ACC112 (cell line): ENCODE measurements at regions not wholly inside any gene's neighbourhood (a gene's known extent, or its start where the extent isn't known, plus 50 kb on each side); places are given as distances from the start of the nearest gene placed in this dataset.

ENCODE experiments used
- H2AFZ ChIP-seq: fragments of 200-600 bp; sonication (generic); one replicate; pipeline ENCODE4 v1.6.0; 2017; ENCODE audit warnings: antibody characterized with exemption, low read length; ENCODE audit not compliant: unreplicated experiment
- H3K27ac ChIP-seq: fragments of 200-600 bp; sonication (generic); 2 replicates; pipeline ENCODE4 v1.5.1; 2014; ENCODE audit warnings: low read depth, mild to moderate bottlenecking, antibody characterized with exemption, low read length, moderate library complexity
- H3K27me3 ChIP-seq: fragments of 200-600 bp; sonication (generic); 2 replicates; pipeline ENCODE4 v1.6.1; 2014; ENCODE audit warnings: mild to moderate bottlenecking, antibody characterized with exemption, low read length, moderate library complexity, mixed read lengths; ENCODE audit not compliant: insufficient read depth
- H3K36me3 ChIP-seq: fragments of 200-600 bp; sonication (generic); 2 replicates; pipeline ENCODE4 v1.6.1; 2016; ENCODE audit warnings: mild to moderate bottlenecking, antibody characterized with exemption, low read length, moderate library complexity, mixed read lengths; ENCODE audit not compliant: insufficient read depth
- H3K4me1 ChIP-seq: fragments of 200-600 bp; sonication (generic); one replicate; pipeline ENCODE4 v1.6.1; 2016; ENCODE audit warnings: low read length, mixed read lengths; ENCODE audit not compliant: insufficient read depth, unreplicated experiment, control insufficient read depth
- H3K4me3 ChIP-seq: fragments of 200-600 bp; sonication (generic); 2 replicates; pipeline ENCODE4 v1.5.1; 2014; ENCODE audit warnings: mild to moderate bottlenecking, low read depth, low read length
- H3K79me2 ChIP-seq: fragments of 200-600 bp; sonication (generic); one replicate; pipeline ENCODE4 v1.6.0; 2016; ENCODE audit warnings: low read length; ENCODE audit not compliant: control insufficient read depth, unreplicated experiment, insufficient read depth

DNA sequence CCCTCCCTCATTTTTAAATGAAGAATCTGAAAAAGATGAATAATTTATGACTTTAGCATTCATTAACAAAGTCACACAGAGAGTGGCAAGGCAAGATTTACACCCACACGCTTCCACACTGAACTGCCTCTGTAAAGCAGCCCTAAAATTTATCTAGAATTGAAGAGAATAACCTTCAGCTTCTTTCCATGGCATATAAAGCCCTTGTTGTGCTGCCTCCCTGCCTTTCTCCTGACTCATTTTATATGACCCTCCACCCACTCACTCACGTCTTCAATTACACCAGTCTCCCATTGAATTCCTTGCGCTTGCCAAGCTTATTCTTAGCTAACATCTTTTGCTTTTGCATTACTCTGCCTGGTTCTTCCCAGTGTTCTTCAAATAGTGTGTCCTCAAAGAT lies 2649.3 kb downstream of the PCDH7 start:
- Histone ChIP-seq H3K79me2 (no peaks in the 10 kb centered on the region), H3K36me3 (no peaks in the 10 kb centered on the region), H3K4me3 (no peak overlapping the region), H3K27ac (no peak overlapping the region), H3K27me3 (no peaks in the 10 kb centered on the region), H3K4me1 (no peaks in the 10 kb centered on the region), H2AFZ (no peak overlapping the region)

DNA sequence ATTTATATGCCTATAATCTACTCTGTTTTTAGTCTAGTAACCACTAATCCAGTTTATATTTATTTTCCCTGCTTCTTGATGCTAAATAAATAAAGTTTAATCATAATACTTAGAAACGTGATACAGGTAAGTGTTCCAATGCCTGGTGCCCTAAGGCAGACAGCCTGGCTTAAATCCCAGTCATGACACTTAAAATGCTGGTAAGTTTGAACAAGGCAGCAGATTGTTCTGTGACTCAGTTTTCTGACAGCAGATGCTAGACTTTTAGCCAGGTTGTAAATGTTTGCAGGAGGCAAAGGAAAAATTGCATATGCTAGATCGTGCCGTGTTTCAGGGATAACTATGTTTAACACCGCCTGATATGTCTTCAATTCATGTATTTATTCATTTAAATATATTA lies 2661.6 kb downstream of the PCDH7 start:
- no peak overlapping the region for H3K4me3 ChIP-seq
- H3K36me3 ChIP-seq = no peaks in the 10 kb centered on the region
- no peaks in the 10 kb centered on the region for H3K27me3 ChIP-seq
- H2AFZ ChIP-seq = no peak overlapping the region
- no peaks in the 10 kb centered on the region for H3K79me2 ChIP-seq
- H3K4me1 ChIP-seq = no peaks in the 10 kb centered on the region
- H3K27ac ChIP-seq = no peak overlapping the region

DNA sequence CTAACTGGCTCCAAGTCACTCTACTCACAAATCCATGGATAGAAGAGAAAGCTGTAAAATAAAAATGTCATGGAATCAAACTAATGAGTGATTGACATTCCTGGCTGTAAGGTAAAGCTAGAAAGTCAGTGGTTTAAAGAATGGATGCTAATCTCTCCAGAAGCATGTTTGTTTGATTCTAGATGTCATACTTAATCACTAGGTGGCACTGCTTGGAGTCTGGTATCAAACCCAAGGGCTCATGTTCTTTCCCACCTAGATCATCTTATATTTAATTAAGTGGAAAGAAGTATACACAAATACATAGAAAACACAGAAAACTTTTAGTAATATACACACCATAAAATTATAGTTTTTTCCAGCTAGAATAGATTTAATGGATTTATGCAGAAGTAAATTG lies 2666.6 kb downstream of the PCDH7 start:
- H3K79me2 ChIP-seq = no peaks in the 10 kb centered on the region
- H3K36me3 ChIP-seq = no peaks in the 10 kb centered on the region
- H3K27me3 ChIP-seq = no peaks in the 10 kb centered on the region
- H3K4me1 ChIP-seq = no peaks in the 10 kb centered on the region
- no peak overlapping the region for H3K4me3 ChIP-seq
- H3K27ac ChIP-seq = no peak overlapping the region
- no peak overlapping the region for H2AFZ ChIP-seq

DNA sequence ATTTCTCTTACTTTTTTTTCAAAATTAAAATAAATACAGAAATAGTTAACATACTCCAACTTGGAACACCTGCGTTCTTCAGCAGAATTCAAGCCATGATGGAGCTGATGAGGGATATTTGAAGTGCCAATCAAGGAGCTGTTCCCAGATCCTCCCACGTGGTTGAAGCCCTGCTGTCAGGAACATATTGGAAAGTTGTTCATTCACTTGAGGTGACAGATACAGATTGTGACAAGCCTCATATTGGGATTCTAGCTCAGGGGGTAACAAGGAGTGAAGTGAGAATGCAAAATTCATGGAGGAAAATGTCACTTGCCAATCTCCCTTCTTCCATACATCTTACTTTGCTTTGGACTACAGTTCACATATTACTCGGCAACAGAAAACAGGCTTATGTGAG lies 2670.8 kb downstream of the PCDH7 start:
- H3K27me3 ChIP-seq = no peaks in the 10 kb centered on the region
- no peaks in the 10 kb centered on the region for H3K4me1 ChIP-seq
- H3K27ac ChIP-seq = no peak overlapping the region
- H3K36me3 ChIP-seq = no peaks in the 10 kb centered on the region
- no peak overlapping the region for H2AFZ ChIP-seq
- H3K4me3 ChIP-seq = no peak overlapping the region
- H3K79me2 ChIP-seq = no peaks in the 10 kb centered on the region

DNA sequence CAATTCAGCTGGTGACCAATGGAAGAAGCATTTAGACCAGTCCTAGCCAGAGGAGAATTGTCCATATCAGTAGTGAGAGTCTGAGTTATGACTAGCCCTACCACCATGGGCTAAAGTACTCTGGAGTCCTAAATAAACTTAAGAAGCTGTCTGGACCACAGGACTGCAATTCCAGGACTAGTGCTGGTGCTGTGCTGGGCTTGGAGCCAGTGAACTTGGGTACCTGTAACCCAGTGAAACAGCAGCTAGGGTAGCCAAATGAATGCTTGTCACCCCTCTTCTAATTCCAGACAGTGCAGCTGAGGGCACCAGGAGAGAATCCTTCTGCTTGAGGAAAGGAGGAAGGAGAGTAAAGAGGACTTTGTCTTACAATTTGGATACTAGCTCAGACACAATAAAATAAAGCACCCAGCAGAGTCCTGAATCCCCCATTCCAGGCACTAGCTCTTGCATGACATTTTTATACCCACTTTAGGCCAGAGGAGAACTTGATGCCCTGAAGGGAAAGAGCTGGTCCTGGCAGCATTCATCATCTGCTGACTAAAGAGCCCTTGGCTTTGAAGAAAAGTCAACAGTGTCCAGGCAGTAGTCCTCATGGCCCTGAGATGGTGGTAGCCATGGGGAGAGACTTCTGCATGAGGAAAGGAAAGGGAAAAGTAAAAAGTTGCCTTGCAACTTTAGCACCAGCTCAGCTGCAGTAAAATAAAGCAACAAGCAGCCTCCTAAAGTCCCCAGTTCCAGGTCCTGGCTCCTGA lies 2675.7 kb downstream of the PCDH7 start:
- H3K4me1 ChIP-seq = no peaks in the 10 kb centered on the region
- H3K79me2 ChIP-seq = no peaks in the 10 kb centered on the region
- H3K27ac ChIP-seq = no peak overlapping the region
- H3K36me3 ChIP-seq = no peaks in the 10 kb centered on the region
- H2AFZ ChIP-seq = no peak overlapping the region
- no peaks in the 10 kb centered on the region for H3K27me3 ChIP-seq
- H3K4me3 ChIP-seq = no peak overlapping the region

DNA sequence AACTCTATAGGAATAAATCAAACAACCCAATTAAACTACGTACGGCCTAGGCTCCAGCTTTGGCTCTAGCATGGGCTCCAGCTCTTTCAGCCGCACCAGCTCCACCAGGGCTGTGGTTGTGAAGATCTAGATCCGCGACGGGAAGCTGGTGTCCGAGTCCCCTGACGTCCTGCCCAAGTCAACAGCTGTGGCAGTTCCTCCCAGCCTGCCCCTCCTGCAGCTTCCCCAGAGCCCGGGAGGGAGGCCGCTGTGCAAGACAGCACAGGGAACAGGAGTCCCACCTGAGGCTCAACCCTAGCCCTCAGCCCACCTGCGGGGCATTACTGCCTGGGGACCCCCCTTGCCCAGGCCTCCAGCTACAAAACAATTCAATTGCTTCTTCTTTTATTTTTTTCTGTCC lies 2680.3 kb downstream of the PCDH7 start:
- Histone ChIP-seq H3K4me3 (no peak overlapping the region), H3K27ac (no peak overlapping the region), H2AFZ (no peak overlapping the region), H3K36me3 (no peaks in the 10 kb centered on the region), H3K27me3 (no peaks in the 10 kb centered on the region), H3K4me1 (no peaks in the 10 kb centered on the region), H3K79me2 (no peaks in the 10 kb centered on the region)

DNA sequence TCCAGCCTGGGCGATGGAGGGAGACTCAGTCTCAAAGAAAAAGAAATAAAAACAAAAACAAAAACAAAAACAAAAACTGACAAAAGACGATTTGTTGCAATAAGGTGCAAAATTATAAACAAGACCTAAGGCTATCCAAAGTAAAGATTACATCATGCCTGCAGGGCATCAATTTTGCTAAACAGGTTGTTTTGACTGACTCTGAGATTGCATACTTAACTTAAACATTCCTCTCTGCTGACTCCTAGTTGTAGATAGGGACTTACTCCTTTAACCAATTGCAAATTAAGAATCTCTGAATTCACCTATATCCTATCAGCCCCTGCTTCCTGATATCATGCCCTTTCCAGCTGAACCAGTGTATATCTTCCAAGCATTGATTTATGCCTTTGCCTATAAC lies 2687.3 kb downstream of the PCDH7 start:
- Histone ChIP-seq H3K79me2 (no peaks in the 10 kb centered on the region), H3K36me3 (no peaks in the 10 kb centered on the region), H3K4me1 (no peaks in the 10 kb centered on the region), H3K4me3 (no peak overlapping the region), H2AFZ (no peak overlapping the region), H3K27ac (no peak overlapping the region), H3K27me3 (no peaks in the 10 kb centered on the region)

DNA sequence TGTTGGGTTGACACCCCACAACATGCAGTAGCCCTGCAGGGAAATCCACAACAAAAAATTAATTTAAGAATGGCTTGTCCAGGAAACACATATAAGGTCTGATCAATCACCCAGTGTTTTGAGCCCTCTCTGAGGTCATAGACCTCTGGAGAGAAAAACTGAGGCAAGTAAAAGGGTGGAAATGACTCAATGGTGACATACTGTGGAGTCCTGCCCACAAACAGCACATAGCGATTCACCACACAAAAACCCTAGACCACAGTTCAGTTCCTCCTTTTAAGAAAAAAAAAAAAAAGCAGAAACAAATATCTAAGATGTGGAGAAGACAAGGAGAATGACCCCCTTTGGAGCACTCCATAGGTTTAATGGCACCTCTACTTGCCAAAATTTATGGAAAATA lies 2691.0 kb downstream of the PCDH7 start:
- H3K4me3 ChIP-seq = no peak overlapping the region
- H3K27me3 ChIP-seq = no peaks in the 10 kb centered on the region

DNA sequence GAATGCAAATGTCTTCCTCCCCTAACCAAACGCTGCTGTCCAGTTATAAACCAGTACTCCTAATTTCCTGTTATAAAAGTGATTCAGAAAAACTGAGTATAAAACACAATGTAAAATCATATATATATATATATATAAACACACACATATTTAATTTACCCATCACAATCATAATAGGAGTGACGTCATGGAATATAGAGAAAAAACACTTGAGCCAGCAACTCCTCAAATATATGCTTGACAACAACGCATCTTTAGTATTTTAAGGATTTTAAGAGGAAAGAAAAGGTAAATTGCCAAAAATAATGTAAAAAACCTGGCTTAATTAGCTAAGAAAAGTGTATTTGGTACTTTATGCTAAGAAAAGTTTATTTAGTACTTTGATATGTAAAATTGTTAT lies 2701.7 kb downstream of the PCDH7 start:
- H2AFZ ChIP-seq = no peak overlapping the region
- no peaks in the 10 kb centered on the region for H3K27me3 ChIP-seq
- no peak overlapping the region for H3K4me3 ChIP-seq
- H3K36me3 ChIP-seq = no peaks in the 10 kb centered on the region
- H3K4me1 ChIP-seq = no peaks in the 10 kb centered on the region
- no peak overlapping the region for H3K27ac ChIP-seq
- no peaks in the 10 kb centered on the region for H3K79me2 ChIP-seq

More for the DNA sequence above, 2691.0 kb downstream of the PCDH7 start:
- H3K79me2 ChIP-seq = no peaks in the 10 kb centered on the region
- no peaks in the 10 kb centered on the region for H3K36me3 ChIP-seq
- no peaks in the 10 kb centered on the region for H3K4me1 ChIP-seq
- H2AFZ ChIP-seq = no peak overlapping the region
- H3K27ac ChIP-seq = no peak overlapping the region

DNA sequence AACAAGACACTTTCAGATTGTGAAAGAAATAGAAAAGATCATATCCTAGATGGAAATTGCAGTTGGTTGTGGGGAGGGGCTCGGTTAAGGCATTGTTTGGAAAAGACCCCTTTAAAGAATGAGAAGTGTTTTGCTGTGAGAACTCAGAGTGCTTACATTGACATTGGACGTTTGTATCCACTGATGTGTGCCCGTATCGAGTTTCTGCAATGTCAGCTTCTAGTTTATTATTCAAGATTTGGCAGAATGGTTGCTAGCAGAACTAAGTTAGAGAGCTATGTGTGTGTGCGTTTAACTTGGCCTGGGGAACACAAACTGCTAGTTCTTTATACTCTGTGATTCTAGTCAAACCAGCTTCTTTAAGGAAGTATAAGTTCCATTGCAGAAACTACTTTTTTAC lies 2702.5 kb downstream of the PCDH7 start:
- H3K36me3 ChIP-seq = no peaks in the 10 kb centered on the region
- no peaks in the 10 kb centered on the region for H3K79me2 ChIP-seq
- H2AFZ ChIP-seq = peak overlapping the region; percentile 3
- no peak overlapping the region for H3K4me3 ChIP-seq
- H3K27me3 ChIP-seq = no peaks in the 10 kb centered on the region
- no peak overlapping the region for H3K27ac ChIP-seq
- H3K4me1 ChIP-seq = no peaks in the 10 kb centered on the region

DNA sequence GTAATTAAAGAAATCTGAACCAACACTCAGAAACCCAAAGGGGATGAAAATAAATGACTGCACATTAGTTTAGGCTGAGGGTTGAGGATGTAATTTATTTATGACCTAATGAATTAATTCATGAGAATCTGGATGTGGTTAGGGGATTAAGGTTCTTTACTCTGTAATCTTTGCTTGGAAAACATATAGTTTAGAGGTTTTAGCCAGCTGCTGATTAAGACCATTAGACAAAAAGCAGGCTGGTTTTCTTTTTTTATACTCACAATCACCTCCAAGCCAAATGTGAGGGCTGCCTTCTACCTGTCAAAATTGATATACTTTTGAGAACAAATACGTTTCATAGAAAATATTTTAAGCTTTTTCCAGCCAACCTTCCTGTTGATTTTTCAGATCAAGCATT lies 2705.8 kb downstream of the PCDH7 start:
- Histone ChIP-seq H3K27me3 (no peaks in the 10 kb centered on the region), H3K36me3 (no peaks in the 10 kb centered on the region), H2AFZ (no peak overlapping the region), H3K4me1 (no peaks in the 10 kb centered on the region), H3K27ac (no peak overlapping the region), H3K79me2 (no peaks in the 10 kb centered on the region), H3K4me3 (no peak overlapping the region)
